ENCODE measurements at regions not wholly inside any gene's neighbourhood (a gene's known extent, or its start where the extent isn't known, plus 50 kb on each side); places are given as distances from the start of the nearest gene placed in this dataset.

DNA sequence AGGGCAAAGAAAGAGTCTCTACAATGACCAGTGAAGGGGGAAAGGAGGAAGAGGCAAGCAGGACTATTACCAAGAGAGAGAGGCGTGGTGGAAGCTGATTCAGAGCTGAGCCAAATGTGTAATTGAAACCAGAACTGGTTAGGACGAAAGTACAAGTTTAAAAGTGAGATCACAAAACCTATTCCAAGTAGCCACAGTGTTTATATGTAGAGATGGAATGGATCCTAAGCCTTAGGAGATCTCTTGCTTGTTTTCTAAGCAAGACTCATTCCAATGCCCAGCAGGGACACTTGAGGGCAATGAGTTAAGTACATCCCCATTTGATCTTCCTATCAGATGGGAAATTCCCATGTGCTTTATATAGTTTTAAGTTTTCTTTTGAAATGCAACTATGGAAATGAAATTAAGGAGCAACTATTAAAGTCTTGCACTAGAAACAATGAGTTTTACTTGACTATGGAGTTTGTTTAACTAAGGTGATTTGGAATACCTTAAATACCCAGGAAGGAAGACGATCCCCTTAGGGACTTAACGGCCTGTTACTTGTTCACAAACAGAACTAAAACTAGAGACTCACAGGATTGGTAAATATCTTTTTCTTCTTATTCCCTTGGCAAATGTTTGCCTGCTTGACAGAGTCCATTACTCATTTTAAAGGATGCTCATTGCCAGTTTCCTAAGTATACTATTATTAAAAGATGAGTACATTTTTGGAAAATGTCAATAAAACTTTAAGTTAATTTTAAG lies 51.1 kb upstream of the SNX2 start:
- no peak for DNase-seq
